Thyroid gland (tissue), 4 donors: ENCODE measurements at regions not wholly inside any gene's neighbourhood (a gene's known extent, or its start where the extent isn't known, plus 50 kb on each side); places are given as distances from the start of the nearest gene placed in this dataset.

Experiments
- POLR2A ChIP-seq, 2 donors: fragments of 450-650 bp; IDR thresholded peaks; one replicate each; pipeline ENCODE4 v1.6.1; 2017; ENCODE audit warnings: antibody characterized with exemption in 2 of 2, mild to moderate bottlenecking in 2 of 2, moderate library complexity in 1 of 2
- TF ChIP-seq, protein P1 (sequence below), 6 experiments: fragments of 200-600 bp in 3 of 6; fragments of 450-650 bp in 3 of 6; sonication (generic) in 3 of 6; IDR thresholded peaks; one replicate each; pipeline ENCODE4 v1.5.1; 2016 to 2019; ENCODE audit warnings: antibody characterized with exemption in 6 of 6, mild to moderate bottlenecking in 2 of 6, inconsistent platforms in 1 of 6, moderate library complexity in 1 of 6

DNA sequence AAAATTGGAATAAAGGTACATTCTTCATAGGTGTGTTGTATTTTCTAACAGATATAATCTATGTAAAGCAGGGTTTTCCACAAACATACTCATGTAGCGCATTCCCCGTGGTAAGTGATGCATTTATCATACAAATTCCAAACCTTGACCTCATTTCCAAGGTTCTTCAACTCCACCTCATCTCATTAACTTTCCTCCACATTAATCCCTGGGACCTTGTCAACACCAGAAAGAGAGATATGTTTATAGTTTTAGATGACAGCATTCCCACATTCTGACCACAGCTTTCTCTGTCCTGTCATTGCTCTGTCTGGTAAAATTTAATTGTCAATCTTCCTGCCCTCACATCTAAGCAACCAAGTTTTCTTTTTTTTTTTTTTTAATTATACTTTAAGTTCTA lies 415.1 kb downstream of the TMEM161B start:
- TF ChIP-seq, protein P1, sequence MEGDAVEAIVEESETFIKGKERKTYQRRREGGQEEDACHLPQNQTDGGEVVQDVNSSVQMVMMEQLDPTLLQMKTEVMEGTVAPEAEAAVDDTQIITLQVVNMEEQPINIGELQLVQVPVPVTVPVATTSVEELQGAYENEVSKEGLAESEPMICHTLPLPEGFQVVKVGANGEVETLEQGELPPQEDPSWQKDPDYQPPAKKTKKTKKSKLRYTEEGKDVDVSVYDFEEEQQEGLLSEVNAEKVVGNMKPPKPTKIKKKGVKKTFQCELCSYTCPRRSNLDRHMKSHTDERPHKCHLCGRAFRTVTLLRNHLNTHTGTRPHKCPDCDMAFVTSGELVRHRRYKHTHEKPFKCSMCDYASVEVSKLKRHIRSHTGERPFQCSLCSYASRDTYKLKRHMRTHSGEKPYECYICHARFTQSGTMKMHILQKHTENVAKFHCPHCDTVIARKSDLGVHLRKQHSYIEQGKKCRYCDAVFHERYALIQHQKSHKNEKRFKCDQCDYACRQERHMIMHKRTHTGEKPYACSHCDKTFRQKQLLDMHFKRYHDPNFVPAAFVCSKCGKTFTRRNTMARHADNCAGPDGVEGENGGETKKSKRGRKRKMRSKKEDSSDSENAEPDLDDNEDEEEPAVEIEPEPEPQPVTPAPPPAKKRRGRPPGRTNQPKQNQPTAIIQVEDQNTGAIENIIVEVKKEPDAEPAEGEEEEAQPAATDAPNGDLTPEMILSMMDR (IDR thresholded peaks at IDR 0.05) = no peak
- TF ChIP-seq POLR2A (IDR thresholded peaks at IDR 0.05) = no peak
